Neural progenitor cell (in vitro differentiated cells): ENCODE measurements at regions not wholly inside any gene's neighbourhood (a gene's known extent, or its start where the extent isn't known, plus 50 kb on each side); places are given as distances from the start of the nearest gene placed in this dataset.
"Not testable (repeated sequence)": the region's sequence is repeated elsewhere in the genome, so short reads cannot be mapped to it uniquely, and the experiment has no call there.

Experiments
- DNase-seq: peaks from one replicate; pipeline ENCODE4 v3.0.0-alpha.2; 2016; ENCODE audit warnings: low spot score
- H2AFZ ChIP-seq: fragments of 200-600 bp; sonication (generic); replicated peaks from 2 replicates; pipeline ENCODE4 v1.6.1; 2016; ENCODE audit warnings: antibody characterized with exemption
- H3F3A ChIP-seq: fragments of 200-600 bp; sonication (generic); 2 replicates; pipeline ENCODE4 v1.6.1; 2016; ENCODE audit warnings: antibody characterized with exemption, low read depth
- H3K27ac ChIP-seq: fragments of 200-600 bp; sonication (generic); 2 replicates; pipeline ENCODE4 v1.5.1; 2016; ENCODE audit warnings: mild to moderate bottlenecking
- H3K27me3 ChIP-seq: fragments of 200-600 bp; sonication (generic); 2 replicates; pipeline ENCODE4 v1.6.1; 2016; ENCODE audit warnings: mild to moderate bottlenecking, moderate library complexity
- H3K36me3 ChIP-seq: fragments of 200-600 bp; sonication (generic); 2 replicates; pipeline ENCODE4 v1.5.1; 2016
- H3K4me1 ChIP-seq: fragments of 200-600 bp; sonication (generic); 2 replicates; pipeline ENCODE4 v1.6.1; 2016; ENCODE audit warnings: mixed run types
- H3K4me2 ChIP-seq: fragments of 200-600 bp; sonication (generic); 2 replicates; pipeline ENCODE4 v1.6.1; 2016
- H3K4me3 ChIP-seq: fragments of 200-600 bp; sonication (generic); 2 replicates; pipeline ENCODE4 v1.5.1; 2016
- H3K79me2 ChIP-seq: fragments of 200-600 bp; sonication (generic); 2 replicates; pipeline ENCODE4 v1.6.1; 2016; ENCODE audit warnings: low read depth
- H3K9ac ChIP-seq: fragments of 200-600 bp; sonication (generic); 2 replicates; pipeline ENCODE4 v1.6.1; 2016
- H3K9me3 ChIP-seq: fragments of 200-600 bp; sonication (generic); 2 replicates; pipeline ENCODE4 v1.5.1; 2016; ENCODE audit warnings: low read depth
- H4K20me1 ChIP-seq: fragments of 200-600 bp; sonication (generic); 2 replicates; pipeline ENCODE4 v1.6.1; 2016; ENCODE audit warnings: low read depth
- H3K27ac Mint-ChIP-seq: 3 replicates; pipeline ENCODE4 v1.8.0; 2021; ENCODE audit warnings: mixed read lengths
- H3K27me3 Mint-ChIP-seq: 2 replicates; pipeline ENCODE4 v1.8.0; 2022; ENCODE audit warnings: low read depth, mild to moderate bottlenecking, inconsistent platforms, moderate library complexity, mixed read lengths; ENCODE audit not compliant: insufficient read depth
- H3K36me3 Mint-ChIP-seq: 3 replicates; pipeline ENCODE4 v1.8.0; 2021; ENCODE audit warnings: mixed read lengths
- H3K4me1 Mint-ChIP-seq: 3 replicates; pipeline ENCODE4 v1.8.0; 2021; ENCODE audit warnings: mixed read lengths
- H3K4me3 Mint-ChIP-seq: 3 replicates; pipeline ENCODE4 v1.8.0; 2021; ENCODE audit warnings: mild to moderate bottlenecking, moderate library complexity, mixed read lengths
- H3K9me3 Mint-ChIP-seq: 3 replicates; pipeline ENCODE4 v1.8.0; 2020; ENCODE audit warnings: mixed read lengths
- EZH2 ChIP-seq: fragments of 200-600 bp; sonication (generic); IDR thresholded peaks from 2 replicates; pipeline ENCODE4 v1.6.1; 2017; ENCODE audit warnings: antibody characterized with exemption, mild to moderate bottlenecking, moderate library complexity
- EZH2phosphoT487 ChIP-seq: fragments of 200-600 bp; sonication (generic); IDR thresholded peaks from 2 replicates; pipeline ENCODE4 v1.6.1; 2017; ENCODE audit warnings: antibody characterized with exemption
- TF ChIP-seq, protein P1 (sequence below): fragments of 200-600 bp; sonication (generic); IDR thresholded peaks from 2 replicates; pipeline ENCODE4 v1.5.1; 2017; ENCODE audit warnings: antibody characterized with exemption, mild to moderate bottlenecking

DNA sequence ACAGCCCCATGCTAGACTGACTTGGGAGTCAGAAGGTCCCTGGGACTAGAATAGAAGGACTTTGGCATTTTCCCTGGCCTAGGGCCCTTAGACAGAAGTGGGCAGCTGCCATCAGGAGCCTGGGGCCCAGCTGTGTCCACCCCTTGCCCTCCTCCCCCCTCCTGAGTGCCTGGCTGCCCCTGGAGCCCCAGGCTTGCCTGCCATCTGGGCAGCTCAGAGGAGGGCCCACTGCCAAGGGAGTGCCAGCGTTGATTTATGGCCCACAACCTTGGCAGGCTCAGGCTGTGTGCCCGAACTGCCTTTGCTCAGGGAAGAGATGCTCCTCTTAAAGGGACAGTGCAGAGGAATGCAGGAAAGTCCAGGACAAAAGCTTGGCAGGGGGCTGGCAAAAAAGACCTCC is 439.1 kb downstream of the SPATA31A7 start:
- not testable (repeated sequence) for H3F3A ChIP-seq, H3K79me2 ChIP-seq, H3K36me3 Mint-ChIP-seq, H3K9me3 ChIP-seq, H3K4me1 ChIP-seq, H3K36me3 ChIP-seq, H3K4me3 ChIP-seq, H3K4me3 Mint-ChIP-seq, H3K27ac ChIP-seq, H3K4me2 ChIP-seq, DNase-seq, H3K27ac Mint-ChIP-seq, H3K4me1 Mint-ChIP-seq, H2AFZ ChIP-seq, H3K27me3 ChIP-seq, H3K9ac ChIP-seq, H3K27me3 Mint-ChIP-seq, H4K20me1 ChIP-seq
- H3K9me3 Mint-ChIP-seq: peaks cover 15% of the 10 kb centered on the region

- Histone ChIP-seq H3K4me3 (no peak overlapping the region), H3K4me1 (no peaks in the 10 kb centered on the region), H3K36me3 (no peaks in the 10 kb centered on the region), H3K9me3 (no peaks in the 10 kb centered on the region), H3K79me2 (no peaks in the 10 kb centered on the region), H3K9ac (no peak overlapping the region), H3K27me3 (no peaks in the 10 kb centered on the region), H3F3A (no peaks in the 10 kb centered on the region), H3K4me2 (no peak overlapping the region), H4K20me1 (no peaks in the 10 kb centered on the region), H3K27ac (no peak overlapping the region), H2AFZ (no peak overlapping the region)
- DNase-seq: no peak
- Mint-ChIP-seq H3K4me1 (no peaks in the 10 kb centered on the region), H3K4me3 (no peak overlapping the region), H3K9me3 (peaks cover 19% of the 10 kb centered on the region), H3K27ac (no peak overlapping the region), H3K36me3 (no peaks in the 10 kb centered on the region), H3K27me3 (no peaks in the 10 kb centered on the region)
- TF ChIP-seq EZH2phosphoT487: no peak
- no peak for TF ChIP-seq EZH2
- TF ChIP-seq, protein P1, sequence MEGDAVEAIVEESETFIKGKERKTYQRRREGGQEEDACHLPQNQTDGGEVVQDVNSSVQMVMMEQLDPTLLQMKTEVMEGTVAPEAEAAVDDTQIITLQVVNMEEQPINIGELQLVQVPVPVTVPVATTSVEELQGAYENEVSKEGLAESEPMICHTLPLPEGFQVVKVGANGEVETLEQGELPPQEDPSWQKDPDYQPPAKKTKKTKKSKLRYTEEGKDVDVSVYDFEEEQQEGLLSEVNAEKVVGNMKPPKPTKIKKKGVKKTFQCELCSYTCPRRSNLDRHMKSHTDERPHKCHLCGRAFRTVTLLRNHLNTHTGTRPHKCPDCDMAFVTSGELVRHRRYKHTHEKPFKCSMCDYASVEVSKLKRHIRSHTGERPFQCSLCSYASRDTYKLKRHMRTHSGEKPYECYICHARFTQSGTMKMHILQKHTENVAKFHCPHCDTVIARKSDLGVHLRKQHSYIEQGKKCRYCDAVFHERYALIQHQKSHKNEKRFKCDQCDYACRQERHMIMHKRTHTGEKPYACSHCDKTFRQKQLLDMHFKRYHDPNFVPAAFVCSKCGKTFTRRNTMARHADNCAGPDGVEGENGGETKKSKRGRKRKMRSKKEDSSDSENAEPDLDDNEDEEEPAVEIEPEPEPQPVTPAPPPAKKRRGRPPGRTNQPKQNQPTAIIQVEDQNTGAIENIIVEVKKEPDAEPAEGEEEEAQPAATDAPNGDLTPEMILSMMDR: no peak
These were observed 444.4 kb downstream of the SPATA31A7 start for GRCh38 chr9:61634192-61634591.

- H3F3A ChIP-seq, H3K27me3 Mint-ChIP-seq, H2AFZ ChIP-seq, H3K27ac ChIP-seq, H3K27me3 ChIP-seq, H3K36me3 Mint-ChIP-seq, H3K79me2 ChIP-seq, H3K36me3 ChIP-seq, H3K9ac ChIP-seq, H3K4me3 Mint-ChIP-seq, H3K4me1 Mint-ChIP-seq, DNase-seq, H3K4me3 ChIP-seq, H4K20me1 ChIP-seq, H3K4me2 ChIP-seq, H3K4me1 ChIP-seq, H3K9me3 ChIP-seq, H3K27ac Mint-ChIP-seq: not testable (repeated sequence)
- peaks cover 32% of the 10 kb centered on the region for H3K9me3 Mint-ChIP-seq
These were observed 474.4 kb downstream of the SPATA31A7 start for GRCh38 chr9:61664232-61664631.

DNA sequence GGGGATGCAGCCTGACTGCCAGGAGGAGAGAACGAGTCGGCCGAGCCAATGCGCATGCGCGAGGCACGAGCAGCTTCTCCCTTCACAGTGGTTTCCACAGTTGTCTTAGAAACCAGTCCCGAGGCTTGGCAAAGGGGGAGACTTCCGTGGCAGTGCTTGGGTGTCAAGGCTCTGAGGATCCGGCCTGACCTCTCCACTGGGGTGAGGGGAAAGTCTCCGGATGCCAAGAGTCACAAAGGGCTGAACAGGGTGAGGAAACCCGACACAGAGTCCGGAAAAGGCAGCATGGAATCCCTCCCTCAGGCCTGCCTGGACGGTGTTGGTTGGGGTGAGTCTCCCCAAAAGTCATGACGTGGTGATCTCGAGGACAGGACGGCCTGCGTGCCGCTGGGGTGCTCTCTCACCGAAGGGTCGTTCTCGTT is 475.5 kb downstream of the SPATA31A7 start:
- no peaks in the 10 kb centered on the region for H3K36me3 ChIP-seq
- no peak overlapping the region for H3K4me3 ChIP-seq
- TF ChIP-seq EZH2phosphoT487 (no peak), EZH2 (no peak)
- TF ChIP-seq, protein P1: no peak
- H4K20me1 ChIP-seq: no peaks in the 10 kb centered on the region
- no peaks in the 10 kb centered on the region for H3K27me3 ChIP-seq
- no peak overlapping the region for H3K4me3 Mint-ChIP-seq
- no peak overlapping the region for H2AFZ ChIP-seq
- no peaks in the 10 kb centered on the region for H3K79me2 ChIP-seq
- peaks cover 5% of the 10 kb centered on the region for H3K36me3 Mint-ChIP-seq
- no peaks in the 10 kb centered on the region for H3K9me3 ChIP-seq
- no peak overlapping the region for H3K27ac ChIP-seq
- H3K27me3 Mint-ChIP-seq: peaks cover 7% of the 10 kb centered on the region
- H3K4me2 ChIP-seq: no peak overlapping the region
- H3F3A ChIP-seq: no peaks in the 10 kb centered on the region
- no peak overlapping the region for H3K27ac Mint-ChIP-seq
- no peak for DNase-seq
- H3K4me1 ChIP-seq: no peaks in the 10 kb centered on the region
- peaks cover 40% of the 10 kb centered on the region for H3K9me3 Mint-ChIP-seq
- no peaks in the 10 kb centered on the region for H3K4me1 Mint-ChIP-seq
- H3K9ac ChIP-seq: no peak overlapping the region
